Medulla oblongata (tissue), 1 donor: ENCODE measurements at regions not wholly inside any gene's neighbourhood (a gene's known extent, or its start where the extent isn't known, plus 50 kb on each side); places are given as distances from the start of the nearest gene placed in this dataset.

Experiments
- DNase-seq: peaks from one replicate; pipeline ENCODE4 v3.0.0-alpha.2; 2015; ENCODE audit errors: extremely low spot score

- no peak for DNase-seq
Measured at GRCh38 chr16:26189536-26189935, 497.8 kb downstream of the HS3ST4 start.

GRCh38 chr16:26194526-26194925 is 502.8 kb downstream of the HS3ST4 start:
- no peak for DNase-seq

GRCh38 chr16:26195225-26195624 is 503.5 kb downstream of the HS3ST4 start:
- DNase-seq, result no peak

GRCh38 chr16:26196310-26196709 is 504.6 kb downstream of the HS3ST4 start:
- no peak for DNase-seq

GRCh38 chr16:26196802-26197201 is 505.0 kb downstream of the HS3ST4 start:
- no peak for DNase-seq

GRCh38 chr16:26197707-26198106 is 505.9 kb downstream of the HS3ST4 start:
- DNase-seq, result no peak

- DNase-seq, result no peak
Measured at GRCh38 chr16:26198221-26198620, 506.5 kb downstream of the HS3ST4 start.

GRCh38 chr16:26204138-26204537 is 512.4 kb downstream of the HS3ST4 start:
- no peak for DNase-seq

GRCh38 chr16:26211542-26211941 is 519.8 kb downstream of the HS3ST4 start:
- no peak for DNase-seq

GRCh38 chr16:26212599-26212998 is 520.8 kb downstream of the HS3ST4 start:
- DNase-seq, result no peak

GRCh38 chr16:26214581-26215174 is 522.9 kb downstream of the HS3ST4 start:
- no peak for DNase-seq

- no peak for DNase-seq
Measured at GRCh38 chr16:26220894-26221293, 529.1 kb downstream of the HS3ST4 start.

- DNase-seq, result no peak
Measured at GRCh38 chr16:26231647-26232046, 539.9 kb downstream of the HS3ST4 start.

- no peak for DNase-seq
Measured at GRCh38 chr16:26240807-26241206, 549.0 kb downstream of the HS3ST4 start.

- DNase-seq, result no peak
Measured at GRCh38 chr16:26247063-26247462, 555.3 kb downstream of the HS3ST4 start.

GRCh38 chr16:26252598-26252997 is 560.8 kb downstream of the HS3ST4 start:
- no peak for DNase-seq

GRCh38 chr16:26261621-26262020 is 569.9 kb downstream of the HS3ST4 start:
- DNase-seq, result no peak

- DNase-seq, result no peak
Measured at GRCh38 chr16:26263406-26263805, 571.6 kb downstream of the HS3ST4 start.

- no peak for DNase-seq
Measured at GRCh38 chr16:26267641-26268040, 575.9 kb downstream of the HS3ST4 start.

- DNase-seq, result no peak
Measured at GRCh38 chr16:26269673-26270072, 577.9 kb downstream of the HS3ST4 start.

- DNase-seq, result no peak
Measured at GRCh38 chr16:26273607-26274006, 581.8 kb downstream of the HS3ST4 start.

- DNase-seq, result no peak
Measured at GRCh38 chr16:26275021-26275590, 583.3 kb downstream of the HS3ST4 start.

- no peak for DNase-seq
Measured at GRCh38 chr16:26276289-26276688, 584.5 kb downstream of the HS3ST4 start.
